ENCODE measurements at regions not wholly inside any gene's neighbourhood (a gene's known extent, or its start where the extent isn't known, plus 50 kb on each side); places are given as distances from the start of the nearest gene placed in this dataset.

GRCh38 chr10:29237786-29238185 is 51.1 kb upstream of the LYZL1 start:
- no peaks in the 10 kb centered on the region for H3K36me3 ChIP-seq (ENCODE audit: insufficient read depth, low read length)
- H3K9ac ChIP-seq (ENCODE audit: insufficient read length) = no peak overlapping the region
- no peak overlapping the region for H3K27ac ChIP-seq
- H3K4me3 ChIP-seq = no peak overlapping the region
- no peak for TF ChIP-seq FOXP2 (optimal IDR thresholded peaks at IDR 0.05; ENCODE audit: control extremely low read depth, extremely low read length, insufficient read depth)
- TF ChIP-seq EZH2 (IDR thresholded peaks at IDR 0.05) = no peak
- no peak for TF ChIP-seq POLR2AphosphoS5 (IDR thresholded peaks at IDR 0.05; ENCODE audit: borderline replicate concordance, low read depth, low read length)
- H3K9me3 ChIP-seq (ENCODE audit: low read depth, low read length) = no peaks in the 10 kb centered on the region
- DNase-seq (ENCODE audit: low read depth, low spot score) = no peak

GRCh38 chr10:29238523-29239135 is 50.2 kb upstream of the LYZL1 start:
- Histone ChIP-seq H3K9me3 (ENCODE audit: low read depth, low read length) (no peaks in the 10 kb centered on the region), H3K4me3 (no peak overlapping the region), H3K9ac (ENCODE audit: insufficient read length) (no peak overlapping the region), H3K36me3 (ENCODE audit: insufficient read depth, low read length) (no peaks in the 10 kb centered on the region), H3K27ac (no peak overlapping the region)
- TF ChIP-seq EZH2 (IDR thresholded peaks at IDR 0.05) (no peak), FOXP2 (optimal IDR thresholded peaks at IDR 0.05; ENCODE audit: control extremely low read depth, extremely low read length, insufficient read depth) (no peak), POLR2AphosphoS5 (IDR thresholded peaks at IDR 0.05; ENCODE audit: borderline replicate concordance, low read depth, low read length) (no peak)
- DNase-seq (ENCODE audit: low read depth, low spot score) = no peak
